Stimulated activated CD4-positive, alpha-beta T cell treated with anti-CD3 and anti-CD28 coated beads, Interleukin-15, amount 100 ng/mL, for 1 hour (primary cell): ENCODE measurements at regions not wholly inside any gene's neighbourhood (a gene's known extent, or its start where the extent isn't known, plus 50 kb on each side); places are given as distances from the start of the nearest gene placed in this dataset.

Source experiments
- DNase-seq, 2 donors: peaks; one replicate each; pipeline ENCODE4 v3.0.0-alpha.2; 2020; ENCODE audit warnings: low read depth in 1 of 2, low spot score in 1 of 2

DNA sequence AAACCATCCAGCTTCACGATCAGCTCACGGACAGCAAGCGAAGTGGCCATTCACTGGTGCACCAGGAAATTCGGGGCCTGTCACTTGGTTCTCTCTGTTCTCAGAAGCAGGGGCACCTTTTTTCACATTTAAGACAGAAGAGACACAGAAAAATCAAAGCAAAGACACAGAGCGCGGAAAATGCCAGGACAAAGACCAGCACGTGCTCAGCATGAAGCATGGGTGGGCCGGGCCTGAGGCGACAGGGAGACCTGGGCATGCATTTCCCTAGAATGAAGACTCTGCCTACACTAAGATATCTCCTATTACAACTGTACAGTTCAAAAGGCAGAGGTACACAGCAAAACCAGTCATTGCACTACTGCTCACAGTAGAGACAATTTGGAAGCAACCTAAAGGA is 117.4 kb upstream of the ID2 start:
- DNase-seq, result no peak

DNA sequence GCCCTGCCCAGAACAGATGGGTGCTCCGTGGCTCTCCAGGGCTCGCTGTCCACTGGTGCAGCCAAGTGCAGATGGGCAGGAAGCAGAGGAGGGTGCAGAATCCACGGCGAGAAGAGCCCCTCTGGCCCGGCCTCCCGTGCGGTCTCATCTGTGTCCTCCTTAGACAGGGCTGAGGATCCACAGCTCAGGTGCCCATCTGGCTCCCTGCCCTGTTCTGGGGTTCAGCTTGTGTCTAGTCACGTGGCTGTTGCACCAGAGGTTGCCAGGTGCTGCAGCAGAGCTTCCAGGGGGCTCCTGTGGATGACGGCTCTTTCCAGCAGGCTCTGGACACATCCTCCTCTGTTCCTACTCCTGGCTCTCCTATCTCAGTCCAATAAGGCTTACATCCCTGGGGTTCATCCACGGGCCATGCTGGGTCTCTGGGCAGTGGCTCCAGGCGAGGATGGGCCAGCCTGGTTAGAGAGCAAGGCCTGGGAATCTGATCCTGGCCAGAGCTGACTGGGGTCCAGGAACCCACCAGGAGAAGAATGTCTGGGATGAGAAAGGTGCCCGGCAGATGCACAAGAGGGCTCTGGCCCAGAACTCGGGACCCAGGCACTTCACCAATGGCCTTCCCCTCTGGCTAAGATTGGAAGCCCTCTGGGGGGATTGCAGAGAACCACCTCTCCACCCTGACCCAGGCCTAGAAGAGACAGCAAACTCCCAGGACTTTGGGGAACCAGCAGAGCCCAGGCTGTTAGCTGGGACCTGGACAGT is 116.3 kb upstream of the ID2 start:
- no peak for DNase-seq

DNA sequence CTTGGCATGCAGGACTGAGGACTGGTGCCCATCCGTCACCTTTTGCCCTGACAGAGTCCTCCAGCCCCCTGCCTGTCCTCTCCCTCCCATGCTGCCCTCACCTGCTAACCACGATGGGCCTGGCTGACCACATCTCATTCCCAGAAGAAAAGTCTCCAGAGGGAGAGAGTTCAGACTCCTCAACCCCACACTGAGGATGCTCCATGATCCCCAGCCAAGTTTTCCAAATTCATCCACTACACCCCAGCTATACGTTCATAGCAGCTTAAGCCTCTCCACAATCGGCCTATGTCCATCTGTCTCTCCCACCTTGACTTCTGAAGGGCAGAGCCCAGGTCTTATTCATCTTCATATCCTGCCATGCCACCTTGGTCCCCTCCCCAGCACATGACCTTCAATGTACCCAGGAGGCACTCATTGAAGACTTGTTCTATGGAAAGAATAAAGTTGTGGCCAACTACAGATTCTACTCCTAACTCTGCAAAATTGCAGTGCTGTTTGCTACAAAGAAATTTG is 115.6 kb upstream of the ID2 start:
- DNase-seq, result no peak

DNA sequence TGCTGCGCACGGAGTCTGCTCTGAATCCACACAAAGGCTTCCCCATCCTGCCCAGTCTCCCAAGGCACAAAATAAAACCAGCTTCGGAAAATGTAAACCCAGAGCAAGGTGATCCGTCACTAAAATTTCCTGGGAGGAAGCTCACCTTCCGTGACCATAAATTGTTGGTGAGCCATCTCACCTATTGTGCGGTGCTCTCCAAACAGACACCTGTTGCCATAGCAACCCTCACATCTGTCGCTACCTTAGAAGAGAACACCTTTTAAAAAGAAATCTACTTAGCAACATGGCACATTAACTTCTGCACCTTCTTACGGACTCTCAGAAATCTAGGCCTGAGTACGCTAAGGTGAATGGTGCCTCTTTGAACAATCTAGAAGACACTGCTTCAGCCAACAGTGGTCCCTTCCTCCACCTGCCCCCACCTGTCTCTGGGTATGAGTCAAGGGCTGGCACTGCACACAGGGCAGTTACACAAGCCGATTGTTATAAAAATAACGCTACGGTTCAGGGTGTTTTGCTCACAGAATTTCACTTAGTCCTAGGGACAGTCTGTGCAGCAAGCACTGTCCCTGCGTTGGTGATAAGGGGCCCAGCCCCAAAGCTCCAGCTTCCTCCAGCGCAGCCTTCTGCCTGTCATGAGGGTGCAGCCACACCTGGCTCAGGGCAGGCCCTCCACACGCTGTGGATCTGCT is 114.9 kb upstream of the ID2 start:
- no peak for DNase-seq

DNA sequence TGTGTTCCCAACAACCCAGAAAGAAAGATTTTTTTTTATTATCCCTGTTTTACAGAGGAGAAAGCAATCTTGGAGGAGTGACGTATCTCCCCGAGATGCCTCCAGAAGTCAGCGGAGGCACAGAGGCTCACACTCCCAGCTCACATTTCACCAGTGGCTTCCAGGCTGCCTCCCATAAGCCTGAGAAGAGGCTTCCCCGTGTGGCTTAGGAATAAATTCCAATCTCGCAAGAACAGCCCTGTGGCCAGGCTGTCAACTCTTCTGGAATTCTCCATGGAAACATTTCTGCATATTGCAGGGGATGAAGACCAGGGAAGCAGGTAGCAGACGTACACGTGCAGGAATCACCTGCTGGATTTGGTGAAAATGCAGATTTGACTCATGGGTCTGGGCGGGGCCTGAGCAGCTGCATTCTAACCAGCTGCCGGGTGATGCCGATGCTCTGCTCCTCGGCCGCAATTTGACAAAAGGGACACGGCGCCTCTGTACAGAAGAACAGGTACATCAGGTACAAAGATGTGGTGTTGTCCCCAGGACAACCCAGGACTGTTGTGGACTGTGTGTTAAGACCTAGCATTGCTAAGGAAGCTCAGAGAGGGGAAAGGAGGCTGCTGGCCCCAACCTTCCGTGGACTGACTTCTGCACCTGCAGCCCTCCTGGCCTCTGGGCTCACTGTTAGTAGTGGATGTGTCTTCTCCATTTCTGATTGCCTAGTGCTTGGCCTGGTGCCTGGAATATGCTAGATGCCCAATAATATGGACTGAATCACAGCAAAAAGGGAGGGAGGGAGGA is 114.2 kb upstream of the ID2 start:
- DNase-seq, result no peak

DNA sequence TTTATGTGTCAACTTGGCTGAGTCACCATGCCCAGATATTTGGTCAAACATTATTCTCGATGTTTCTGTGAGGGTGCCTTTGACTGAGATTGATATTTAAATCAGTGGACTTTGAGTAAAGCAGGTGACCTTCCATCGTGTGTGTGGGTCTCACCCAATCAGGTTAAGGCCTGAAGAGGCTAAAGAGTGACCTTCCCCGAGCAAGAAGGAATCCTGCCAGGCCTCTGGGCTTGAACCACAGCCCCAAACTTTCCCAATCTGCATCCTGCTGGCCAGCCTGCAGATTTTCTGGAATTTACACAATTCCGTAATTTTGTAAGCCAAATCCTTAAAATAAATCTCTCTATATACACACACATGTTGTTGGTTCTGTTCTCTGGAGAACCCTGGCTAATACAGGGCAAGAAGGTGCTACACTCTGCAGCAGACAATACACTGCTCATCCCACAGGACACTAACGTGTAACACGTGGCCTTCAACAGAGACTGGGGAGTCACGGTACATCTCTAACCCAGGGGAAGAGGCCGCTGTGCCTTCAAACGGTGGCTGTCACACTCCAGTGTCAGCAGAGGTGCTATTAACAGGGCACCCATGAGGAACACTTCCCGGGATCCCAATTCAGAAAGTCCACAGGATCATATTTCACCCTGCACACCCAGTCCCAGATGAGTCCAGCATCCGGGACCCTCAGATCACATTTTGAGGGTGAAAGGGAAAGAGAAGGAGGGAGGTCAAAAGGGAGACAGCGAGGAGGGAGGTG is 113.1 kb upstream of the ID2 start:
- DNase-seq, result no peak

DNA sequence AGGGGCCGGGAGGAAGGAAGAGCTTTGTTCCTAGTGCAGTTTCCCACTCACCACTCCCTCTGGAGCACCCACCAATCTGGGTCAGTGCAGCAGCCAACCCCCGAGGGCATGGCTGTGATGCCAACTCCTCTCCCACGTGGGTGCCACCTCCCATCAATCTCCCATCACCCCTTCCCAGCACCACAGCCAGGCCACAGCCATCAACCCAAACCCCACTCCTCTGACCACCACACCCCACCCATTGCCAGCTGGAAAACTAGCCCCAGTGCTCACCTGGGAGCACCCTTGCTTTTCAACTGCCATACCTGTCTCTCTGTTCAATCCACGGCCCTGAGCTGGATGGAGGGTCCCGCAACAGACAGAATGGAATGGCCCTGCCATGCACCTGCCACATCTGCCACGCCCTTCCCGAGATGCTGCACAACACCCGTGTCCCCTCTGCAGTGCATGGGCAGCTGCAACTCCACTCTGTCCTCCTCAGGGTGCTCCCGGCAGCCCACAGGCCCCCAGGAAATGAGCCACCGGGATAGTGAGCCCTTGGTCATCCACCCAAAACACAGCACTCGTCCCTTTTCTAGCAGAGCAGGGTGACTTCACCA is 112.4 kb upstream of the ID2 start:
- DNase-seq, result no peak

DNA sequence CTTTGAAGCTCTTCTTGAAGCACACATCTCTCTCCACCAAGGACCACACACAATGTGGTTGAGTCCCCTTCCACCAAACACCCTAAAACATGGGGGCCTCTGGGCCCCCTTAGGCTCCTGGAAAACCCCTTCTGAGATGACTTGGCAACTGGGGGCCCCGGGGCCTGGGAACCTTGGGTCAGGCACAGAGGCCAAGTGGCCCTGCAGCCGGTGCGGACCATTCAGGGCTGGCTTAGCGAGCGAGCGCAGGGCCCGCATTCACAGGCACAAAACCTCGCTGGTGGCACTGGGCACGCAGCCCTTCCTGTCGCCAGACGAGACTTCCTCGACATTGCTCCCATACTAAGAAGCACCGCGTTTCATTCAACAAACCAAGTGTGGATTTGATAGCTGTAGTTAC is 111.2 kb upstream of the ID2 start:
- no peak for DNase-seq

DNA sequence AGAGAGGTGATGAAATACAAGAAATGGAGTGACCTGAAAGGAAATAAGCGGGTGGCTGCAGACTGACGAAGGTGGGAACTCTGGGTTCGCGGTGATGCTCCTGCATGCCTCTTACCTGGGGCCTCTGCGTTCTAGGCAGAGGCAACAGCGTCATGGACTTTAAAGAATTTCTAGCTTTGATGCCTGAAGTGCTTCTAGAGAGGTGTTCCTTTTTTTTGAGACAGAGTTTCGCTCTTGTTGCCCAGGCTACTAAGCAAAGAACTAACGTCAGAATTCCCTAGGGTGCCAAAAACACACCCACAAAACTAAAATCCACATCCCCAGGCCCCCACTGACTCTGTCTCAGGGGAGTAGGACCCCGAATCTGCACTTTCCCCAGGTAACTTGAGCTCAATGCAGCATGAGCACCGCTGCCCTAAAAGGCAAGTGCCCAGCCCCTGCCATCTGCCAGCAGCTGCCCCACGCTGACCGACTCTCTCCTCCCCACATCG is 110.5 kb upstream of the ID2 start:
- no peak for DNase-seq

DNA sequence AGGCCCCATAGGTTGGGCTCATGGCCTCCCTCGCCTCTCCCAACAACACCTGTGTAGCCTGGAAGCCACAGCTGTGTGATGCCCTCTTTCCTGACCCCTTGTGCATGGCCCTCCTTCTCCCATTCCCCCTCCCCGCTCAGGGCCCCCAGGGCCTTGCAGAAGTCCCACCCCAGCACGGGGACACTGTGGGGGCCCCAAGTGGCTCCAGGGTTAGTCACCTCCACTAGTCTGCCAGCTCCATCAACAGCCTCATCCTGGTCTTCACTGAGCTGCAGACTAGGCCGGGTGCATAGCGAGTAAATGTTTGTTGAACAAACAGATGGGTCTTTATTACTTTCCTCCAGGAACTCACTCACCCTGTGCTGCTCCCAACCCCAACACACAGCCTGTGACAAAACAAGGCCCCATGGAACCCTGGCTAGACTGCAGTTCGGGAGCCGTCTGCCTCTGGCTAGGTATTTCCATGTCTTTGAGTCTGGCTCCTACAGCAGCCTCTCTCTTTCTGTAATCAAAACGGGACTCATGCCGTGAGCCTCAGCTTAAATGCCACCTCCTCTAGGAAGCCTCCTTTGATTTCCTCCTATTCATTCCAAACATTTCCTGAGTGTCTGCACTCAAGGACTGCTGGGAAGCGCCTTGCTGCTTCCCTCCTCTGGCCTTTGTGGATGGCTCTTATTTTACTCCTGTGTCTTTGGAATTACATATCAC is 109.9 kb upstream of the ID2 start:
- DNase-seq, result no peak

DNA sequence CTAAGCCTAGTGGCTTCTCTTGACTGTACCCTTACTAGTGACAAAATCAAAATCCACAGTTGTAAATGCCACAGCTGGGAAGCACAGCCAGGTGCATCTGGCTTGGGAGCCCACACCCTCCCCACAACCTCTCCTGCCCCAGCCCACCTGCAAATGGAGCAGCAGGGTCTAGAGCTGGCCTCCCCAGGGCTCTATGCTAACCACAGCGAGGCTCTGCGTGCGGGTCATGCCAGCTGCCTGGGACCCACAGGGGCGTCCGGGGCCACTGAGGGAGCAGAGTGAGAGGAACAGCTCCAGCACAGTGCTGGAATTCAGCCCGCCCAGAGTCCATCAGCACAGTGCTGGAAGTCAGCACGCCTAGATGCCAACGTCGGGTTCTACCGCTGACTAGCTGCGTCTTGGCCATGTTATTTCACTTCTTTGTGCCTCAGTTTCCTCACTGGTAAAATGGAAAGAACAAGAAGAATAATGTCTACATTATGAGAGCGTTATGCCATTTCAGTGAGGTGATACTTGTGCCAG is 109.1 kb upstream of the ID2 start:
- DNase-seq, result no peak

DNA sequence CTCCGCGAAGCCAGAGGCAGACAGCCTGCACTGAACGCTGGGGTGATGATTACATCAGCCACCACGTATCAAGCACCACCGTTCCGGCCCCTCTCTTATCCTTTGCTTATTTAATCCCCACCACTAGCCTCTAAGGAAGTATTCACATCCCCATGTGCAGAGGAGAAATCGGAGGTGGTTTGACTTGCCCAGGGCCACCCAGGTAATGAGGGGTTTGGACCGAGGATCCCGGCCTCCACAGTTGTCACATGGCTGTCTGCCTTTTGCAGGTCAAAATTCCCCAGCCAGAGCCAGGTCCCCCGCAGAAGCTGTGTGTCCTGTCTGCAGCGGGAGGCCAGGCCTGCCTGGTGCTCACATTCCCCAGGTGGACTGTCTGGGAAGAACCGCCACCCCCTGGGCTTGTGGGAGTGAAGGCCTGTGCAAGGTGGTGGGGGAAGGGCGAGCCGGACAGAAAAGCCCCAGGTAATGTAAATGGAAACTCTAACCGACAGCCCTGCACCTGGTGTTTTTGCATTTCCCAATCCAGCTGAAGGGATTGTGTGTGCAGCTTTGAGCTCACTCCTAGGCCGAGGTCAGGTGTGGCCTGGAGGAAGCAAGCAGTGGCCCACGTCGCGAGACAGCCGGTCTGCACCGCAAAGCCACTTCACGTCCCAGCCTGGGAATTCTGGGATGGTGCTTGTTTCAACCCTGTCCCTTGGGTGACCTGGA is 108.5 kb upstream of the ID2 start:
- DNase-seq, result no peak

DNA sequence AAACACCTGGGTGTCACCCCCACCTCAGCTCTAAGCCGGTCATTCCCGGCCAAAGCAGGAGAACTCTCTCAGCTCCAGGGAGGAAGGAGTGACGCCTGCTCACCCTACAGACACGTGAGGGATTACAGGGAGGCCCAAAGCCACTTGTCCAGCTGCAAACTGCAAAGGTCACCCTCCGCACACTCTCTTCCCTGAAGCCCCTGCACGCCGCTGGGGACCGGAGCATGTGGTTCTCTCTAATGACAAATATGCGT is 108.0 kb upstream of the ID2 start:
- no peak for DNase-seq

DNA sequence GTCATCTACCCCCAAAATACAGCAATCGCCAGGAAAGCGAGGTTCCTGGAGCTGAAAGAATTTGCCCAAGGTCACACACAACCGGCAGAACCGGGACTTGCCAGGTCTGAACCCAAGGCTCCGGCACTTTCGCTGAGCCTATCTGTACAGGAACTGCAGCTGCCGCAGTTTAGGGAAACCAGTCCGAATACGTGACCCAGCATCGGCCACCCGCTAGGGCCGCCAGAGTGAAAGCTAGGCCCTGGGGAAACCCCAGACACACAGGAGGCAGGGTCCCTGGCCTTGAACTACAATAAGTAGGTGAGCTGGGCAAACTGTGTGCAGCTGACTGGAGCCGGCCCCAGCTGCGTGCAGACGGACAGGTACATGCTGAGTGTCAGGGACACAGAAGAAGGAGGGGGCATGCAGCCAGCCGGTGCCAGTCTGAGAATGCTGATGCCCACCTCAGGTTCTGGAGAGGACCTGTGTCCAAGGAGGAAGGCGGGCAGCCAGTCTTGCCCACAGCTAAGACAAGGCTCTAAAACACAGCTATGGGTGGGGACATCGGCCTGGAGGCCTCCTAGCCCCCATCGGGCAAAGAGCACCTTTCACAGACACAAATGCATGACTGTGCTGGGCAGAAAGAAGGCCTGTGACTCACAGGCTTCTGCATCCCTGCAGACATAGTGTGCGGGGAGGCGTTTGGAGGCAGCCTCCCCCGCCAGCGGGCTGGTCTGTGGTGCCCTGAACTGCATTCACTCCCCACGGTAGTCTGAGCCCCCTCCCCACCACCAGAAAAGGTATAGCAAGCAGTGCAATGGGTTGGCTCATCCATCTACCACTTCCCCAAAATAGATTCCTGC is 107.4 kb upstream of the ID2 start:
- no peak for DNase-seq

DNA sequence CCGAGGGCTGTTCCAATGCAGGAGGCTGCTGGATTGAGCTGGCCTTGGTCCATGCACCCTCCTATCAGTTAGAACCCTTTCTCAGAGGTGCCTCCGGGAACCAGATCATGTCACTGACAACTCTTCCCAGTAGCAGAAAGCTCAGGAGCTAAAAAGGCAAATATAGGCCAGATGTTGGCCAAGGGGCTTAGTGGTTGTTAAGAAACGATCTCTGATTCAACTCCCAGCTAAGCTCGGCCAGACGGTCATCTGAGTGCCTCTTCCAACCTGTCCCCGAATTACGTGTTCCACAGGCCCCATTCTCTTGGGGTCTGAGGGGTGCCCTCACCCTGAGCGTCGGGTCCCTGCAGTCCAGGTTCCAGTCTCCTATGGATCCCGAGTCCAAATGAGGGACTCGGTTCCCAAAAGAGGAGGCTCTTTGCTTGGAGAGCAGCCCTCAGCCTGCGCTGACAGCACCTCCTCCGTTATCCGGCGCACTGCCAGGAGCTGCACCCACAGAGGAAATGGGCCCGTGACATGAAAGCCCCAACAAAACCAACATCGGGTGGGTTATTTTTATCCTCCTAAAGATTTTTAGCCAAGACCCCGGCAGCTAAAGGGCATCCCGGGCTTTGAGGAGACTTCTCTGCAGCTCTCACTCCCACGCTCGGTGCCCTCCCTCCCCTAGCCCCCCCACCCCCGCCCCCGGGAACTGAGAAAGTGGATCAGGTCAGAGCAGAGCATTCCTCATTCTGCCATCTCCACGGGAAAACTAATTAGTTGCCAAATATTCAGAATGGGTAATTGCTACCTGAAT is 106.6 kb upstream of the ID2 start:
- no peak for DNase-seq

DNA sequence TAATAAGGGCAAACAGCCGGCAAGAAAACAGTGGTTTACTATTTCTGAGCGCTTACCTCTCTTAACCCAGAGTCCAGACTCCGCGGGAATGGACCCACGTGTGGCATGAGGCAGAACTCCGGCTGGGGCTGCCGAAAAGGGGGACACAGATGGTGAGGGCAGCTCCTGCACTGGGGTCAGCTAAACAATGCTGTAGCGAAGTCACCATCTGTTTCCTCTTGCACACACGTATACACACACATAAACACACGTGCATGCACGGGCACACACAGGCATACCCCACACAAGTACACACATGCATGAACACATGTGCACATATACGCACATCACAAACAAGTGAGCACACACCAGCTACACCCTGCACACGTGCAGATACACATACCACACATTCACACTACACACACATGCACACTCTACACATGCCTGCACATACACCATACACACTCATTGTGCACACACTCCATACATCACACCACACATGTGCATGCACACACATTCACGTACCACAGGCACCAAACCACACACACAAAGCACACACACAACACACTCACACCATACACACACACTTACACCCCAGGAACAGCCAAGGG is 105.9 kb upstream of the ID2 start:
- DNase-seq, result no peak

DNA sequence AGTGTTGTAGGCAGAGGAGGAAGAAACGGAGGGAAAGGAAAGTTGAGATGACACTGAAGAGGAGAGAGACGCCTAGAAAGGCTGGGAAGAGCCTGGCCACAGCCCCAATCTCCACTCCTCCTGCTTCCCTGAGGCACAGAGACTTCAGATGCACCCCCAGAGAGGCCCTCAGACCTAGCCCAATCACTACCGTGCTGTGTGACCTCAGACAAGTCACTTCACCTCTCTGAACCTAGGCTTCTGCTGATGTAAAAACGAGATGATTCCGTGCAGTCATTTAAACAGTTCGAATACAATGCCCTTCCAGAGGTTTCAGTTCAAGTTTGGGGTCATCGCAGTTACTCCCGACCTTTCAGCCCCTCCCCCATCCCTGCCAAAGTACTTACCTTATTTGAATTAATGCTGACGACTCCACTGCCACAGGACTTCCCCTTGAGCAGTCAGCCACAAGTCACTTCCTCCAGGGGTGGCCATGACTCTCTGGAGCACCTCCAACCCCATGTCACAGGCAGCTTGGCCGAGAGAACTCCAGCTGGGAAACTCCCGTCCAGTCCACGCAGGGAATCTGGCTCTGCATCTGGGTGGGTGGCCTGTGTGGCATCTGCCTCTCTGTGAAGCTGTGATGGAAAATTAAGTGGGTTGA is 105.2 kb upstream of the ID2 start:
- DNase-seq, result no peak
